Activated CD4-positive, alpha-beta memory T cell treated with anti-CD3 and anti-CD28 coated beads for 36 hours (primary cell): ENCODE measurements at regions not wholly inside any gene's neighbourhood (a gene's known extent, or its start where the extent isn't known, plus 50 kb on each side); places are given as distances from the start of the nearest gene placed in this dataset.

ENCODE experiments used
- CTCF ChIA-PET: fragments of 350-600 bp; sonication (Branson Sonifier 250); formaldehyde crosslinking; loops from one replicate; lab custom pipeline; 2021; ENCODE audit warnings: antibody characterized with exemption, inconsistent platforms; lab: Charles Lee
- POLR2A ChIA-PET: fragments of 350-600 bp; sonication (Branson Sonifier 250); formaldehyde crosslinking; loops from one replicate; lab custom pipeline; 2021; ENCODE audit warnings: antibody characterized with exemption; lab: Charles Lee
- DNase-seq: peaks from one replicate; pipeline ENCODE4 v3.0.0-alpha.2; 2020
- H3K27ac Mint-ChIP-seq: one replicate; pipeline ENCODE4 v1.8.0; 2021; ENCODE audit warnings: mixed read lengths
- H3K27me3 Mint-ChIP-seq: one replicate; pipeline ENCODE4 v1.8.0; 2021; ENCODE audit warnings: mixed read lengths
- H3K36me3 Mint-ChIP-seq: one replicate; pipeline ENCODE4 v1.8.0; 2021; ENCODE audit warnings: mixed read lengths
- H3K4me1 Mint-ChIP-seq: one replicate; pipeline ENCODE4 v1.8.0; 2021; ENCODE audit warnings: low read depth, mixed read lengths
- H3K4me3 Mint-ChIP-seq: one replicate; pipeline ENCODE4 v1.8.0; 2021; ENCODE audit warnings: mild to moderate bottlenecking, mixed read lengths
- H3K9me3 Mint-ChIP-seq: one replicate; pipeline ENCODE4 v1.8.0; 2021; ENCODE audit warnings: mixed read lengths
- intact Hi-C: fragments of 100-400 bp; cut with micrococcal nuclease; formaldehyde crosslinking; loops from one replicate; pipeline ENCODE4 v1.15.1; 2023

DNA sequence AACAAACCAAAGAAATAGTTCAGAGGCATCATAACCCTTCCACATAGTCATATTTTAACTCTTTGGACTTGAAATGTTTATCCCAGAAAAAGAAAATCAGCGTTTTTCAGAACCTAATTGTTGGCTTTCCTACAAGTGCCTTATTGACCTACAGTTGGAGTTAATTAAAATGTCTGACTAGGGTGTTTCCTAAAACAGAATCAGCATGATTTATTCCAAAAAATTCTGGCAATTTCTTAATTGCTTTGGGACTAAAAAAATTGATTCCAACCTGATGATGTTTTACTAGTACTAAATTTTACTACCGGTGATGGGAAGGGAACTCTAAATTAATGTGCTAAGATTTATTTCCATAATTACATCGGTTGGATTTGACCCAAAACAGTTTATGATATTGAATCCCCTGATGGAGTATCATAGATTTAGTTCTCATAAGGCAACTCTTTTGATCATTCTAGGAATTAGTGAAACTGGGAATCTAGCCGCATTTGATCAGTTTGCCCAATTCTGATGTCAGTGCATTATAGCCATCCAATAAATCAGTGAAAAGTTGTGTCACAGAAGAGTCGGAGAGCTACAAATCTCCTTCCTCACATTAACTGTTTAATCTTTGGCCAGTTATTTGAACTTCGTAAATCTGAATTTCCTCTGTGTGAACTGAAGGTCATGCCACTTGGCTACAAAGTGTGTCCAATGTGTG lies 134.3 kb upstream of the DSEL start:
- no peaks in the 10 kb centered on the region for H3K9me3 Mint-ChIP-seq
- POLR2A ChIA-PET: no interaction called here
- CTCF ChIA-PET: no interaction called here
- no peak overlapping the region for H3K4me3 Mint-ChIP-seq
- DNase-seq: no peak
- H3K27me3 Mint-ChIP-seq: no peaks in the 10 kb centered on the region
- H3K27ac Mint-ChIP-seq: no peak overlapping the region
- H3K36me3 Mint-ChIP-seq: no peaks in the 10 kb centered on the region
- no peaks in the 10 kb centered on the region for H3K4me1 Mint-ChIP-seq
- intact Hi-C loops: no loop called here

DNA sequence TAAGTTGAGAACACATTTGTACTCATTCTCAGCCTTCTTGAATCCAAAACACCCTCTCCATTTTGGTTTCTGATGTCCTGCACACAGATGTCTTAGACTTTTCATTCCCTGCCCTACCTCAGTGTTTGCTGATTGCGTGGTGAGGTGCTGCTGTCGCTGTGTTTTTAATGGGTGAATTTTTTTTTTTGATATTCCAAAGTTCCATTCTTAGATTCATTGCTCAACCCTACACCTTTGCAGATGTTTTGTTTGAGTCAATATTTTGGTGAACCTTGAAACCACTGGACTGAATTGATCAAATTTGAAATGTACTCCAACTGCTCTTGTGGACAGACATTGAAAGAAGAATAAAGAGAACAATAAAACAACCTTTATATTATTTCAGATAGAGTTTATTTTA lies 130.4 kb upstream of the DSEL start:
- no peak overlapping the region for H3K4me3 Mint-ChIP-seq
- H3K36me3 Mint-ChIP-seq: no peaks in the 10 kb centered on the region
- ChIA-PET POLR2A (no interaction called here), CTCF (no interaction called here)
- no peaks in the 10 kb centered on the region for H3K4me1 Mint-ChIP-seq
- no peak overlapping the region for H3K27ac Mint-ChIP-seq
- no peaks in the 10 kb centered on the region for H3K9me3 Mint-ChIP-seq
- no peaks in the 10 kb centered on the region for H3K27me3 Mint-ChIP-seq
- intact Hi-C loops: no loop called here
- no peak for DNase-seq

DNA sequence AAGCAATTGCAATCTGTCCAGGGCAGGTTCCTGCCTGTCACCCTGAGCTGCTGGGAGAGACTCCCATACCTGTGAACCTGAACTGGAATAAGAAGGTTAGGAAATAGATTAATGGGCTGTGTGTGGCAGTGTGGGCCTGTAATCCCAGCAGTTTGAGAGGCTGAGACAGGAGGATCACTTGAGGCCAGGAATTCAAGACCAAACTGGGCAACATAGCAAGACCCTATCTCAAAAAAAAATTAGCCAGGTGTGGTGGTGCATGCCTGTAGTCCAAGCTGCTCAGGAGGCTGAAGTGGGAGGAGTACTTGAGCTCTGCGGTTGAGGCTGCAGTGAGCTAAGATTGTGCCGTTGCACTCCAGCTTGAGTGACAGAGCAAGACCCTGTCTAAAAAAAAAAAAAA lies 127.7 kb upstream of the DSEL start:
- CTCF ChIA-PET: interaction anchor here (0.7 kb wide), 1 partner anchor 17 kb away, joined by 3 read pairs; no protein-coding TSS in a partner anchor
- H3K9me3 Mint-ChIP-seq: no peaks in the 10 kb centered on the region
- intact Hi-C loops: no loop called here
- H3K4me1 Mint-ChIP-seq: no peaks in the 10 kb centered on the region
- DNase-seq: no peak
- no peaks in the 10 kb centered on the region for H3K36me3 Mint-ChIP-seq
- no peaks in the 10 kb centered on the region for H3K27me3 Mint-ChIP-seq
- POLR2A ChIA-PET: no interaction called here
- no peak overlapping the region for H3K4me3 Mint-ChIP-seq
- H3K27ac Mint-ChIP-seq: no peak overlapping the region

DNA sequence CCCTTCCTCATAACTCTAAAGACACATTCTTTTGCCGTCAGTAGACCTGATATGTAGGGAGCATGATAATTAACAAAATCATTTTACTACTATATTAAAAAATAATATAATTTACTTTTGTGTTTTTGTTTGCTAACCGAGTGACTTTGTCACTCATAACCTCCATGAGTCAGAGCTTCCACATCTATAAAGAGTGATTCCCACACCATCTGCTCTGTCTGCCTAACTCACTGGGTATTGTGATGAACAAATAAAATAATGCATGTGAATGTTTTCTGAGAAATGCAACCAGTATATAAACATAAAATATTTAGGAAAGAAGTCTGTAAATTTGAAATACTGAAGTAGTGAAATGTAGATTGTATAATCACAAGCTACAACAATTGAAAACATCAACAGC lies 123.4 kb upstream of the DSEL start:
- H3K27ac Mint-ChIP-seq: no peak overlapping the region
- H3K36me3 Mint-ChIP-seq: no peaks in the 10 kb centered on the region
- H3K27me3 Mint-ChIP-seq: peaks cover 3% of the 10 kb centered on the region
- ChIA-PET POLR2A (no interaction called here), CTCF (no interaction called here)
- no peak for DNase-seq
- H3K4me1 Mint-ChIP-seq: no peaks in the 10 kb centered on the region
- intact Hi-C loops: no loop called here
- no peaks in the 10 kb centered on the region for H3K9me3 Mint-ChIP-seq
- H3K4me3 Mint-ChIP-seq: no peak overlapping the region

DNA sequence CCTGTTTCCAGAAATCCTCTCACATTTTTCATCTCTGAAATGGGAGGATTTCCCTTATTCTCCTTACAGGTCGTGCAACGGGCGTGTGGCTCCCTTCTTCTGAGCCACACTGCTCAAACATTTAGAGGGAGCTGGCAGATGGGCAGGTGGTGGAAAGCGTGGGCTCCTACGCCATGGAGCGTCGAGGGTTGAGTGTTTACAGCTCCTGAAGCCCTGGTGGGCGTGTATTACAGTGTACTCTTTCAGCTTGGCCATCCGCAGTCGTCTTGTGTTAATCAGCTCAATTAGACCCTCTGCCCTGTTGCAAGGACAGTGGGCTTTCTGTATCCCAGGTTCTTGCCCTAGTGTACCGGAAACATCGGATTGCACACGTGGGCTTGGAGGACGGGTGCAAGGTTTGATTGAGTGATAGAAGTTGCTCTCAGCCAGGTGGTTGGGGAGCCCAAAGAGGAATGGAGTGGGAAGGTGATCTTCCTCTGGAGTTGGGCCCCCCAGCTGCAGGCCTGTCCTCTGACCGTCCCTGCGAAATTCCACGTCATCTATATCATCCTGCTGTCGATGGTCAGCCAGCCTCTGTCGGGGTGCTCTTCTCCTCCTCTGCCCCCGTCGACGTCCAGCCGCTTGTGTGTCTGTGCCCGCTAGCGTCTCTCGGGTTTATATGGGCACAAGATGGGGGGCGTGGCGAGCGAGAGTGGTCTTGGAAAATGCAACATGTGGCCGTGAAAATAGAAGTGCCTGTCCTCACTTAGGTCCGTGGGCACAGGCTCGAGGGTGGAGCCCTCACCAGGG lies 120.3 kb upstream of the DSEL start:
- peaks cover 5% of the 10 kb centered on the region for H3K27me3 Mint-ChIP-seq
- H3K9me3 Mint-ChIP-seq: no peaks in the 10 kb centered on the region
- ChIA-PET CTCF (no interaction called here), POLR2A (no interaction called here)
- no peak overlapping the region for H3K27ac Mint-ChIP-seq
- no peaks in the 10 kb centered on the region for H3K4me1 Mint-ChIP-seq
- intact Hi-C loops: no loop called here
- H3K4me3 Mint-ChIP-seq: no peak overlapping the region
- DNase-seq: no peak
- no peaks in the 10 kb centered on the region for H3K36me3 Mint-ChIP-seq

DNA sequence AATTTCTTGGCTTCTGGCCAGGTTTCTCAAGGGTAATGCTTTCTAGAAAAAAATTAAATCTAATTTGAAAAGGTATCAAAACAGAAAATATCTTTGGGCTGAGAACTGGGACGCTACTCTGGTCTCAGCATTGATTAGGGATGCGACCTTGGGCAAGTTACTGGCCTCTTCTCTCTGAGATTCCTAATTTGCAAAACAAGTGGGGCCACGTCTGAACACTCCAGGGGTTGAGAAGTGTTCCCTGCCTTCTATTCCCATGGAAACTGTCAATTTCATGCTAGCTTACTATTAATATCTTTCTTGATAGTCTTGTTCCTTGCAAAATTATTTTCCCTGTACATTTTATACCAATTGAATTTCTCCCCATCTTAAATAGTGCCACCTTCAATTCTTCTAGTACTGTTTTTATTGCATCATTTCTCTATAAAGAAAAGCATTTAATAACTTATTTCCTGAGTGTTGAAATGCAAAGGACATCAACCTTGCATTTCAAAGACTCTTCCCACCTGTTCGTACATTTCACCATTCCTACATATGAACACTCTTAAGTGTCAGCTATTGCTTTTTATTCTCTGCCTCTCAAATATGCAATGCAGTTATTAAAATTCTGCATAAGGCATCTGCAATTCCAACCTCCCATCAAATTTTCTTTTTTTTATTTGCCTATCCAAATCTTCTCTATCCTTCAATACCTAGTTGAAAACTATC lies 118.3 kb upstream of the DSEL start:
- no peak overlapping the region for H3K27ac Mint-ChIP-seq
- no peaks in the 10 kb centered on the region for H3K4me1 Mint-ChIP-seq
- no peaks in the 10 kb centered on the region for H3K36me3 Mint-ChIP-seq
- intact Hi-C loops: no loop called here
- POLR2A ChIA-PET: no interaction called here
- H3K9me3 Mint-ChIP-seq: no peaks in the 10 kb centered on the region
- CTCF ChIA-PET: no interaction called here
- DNase-seq: no peak
- peaks cover 5% of the 10 kb centered on the region for H3K27me3 Mint-ChIP-seq
- no peak overlapping the region for H3K4me3 Mint-ChIP-seq

DNA sequence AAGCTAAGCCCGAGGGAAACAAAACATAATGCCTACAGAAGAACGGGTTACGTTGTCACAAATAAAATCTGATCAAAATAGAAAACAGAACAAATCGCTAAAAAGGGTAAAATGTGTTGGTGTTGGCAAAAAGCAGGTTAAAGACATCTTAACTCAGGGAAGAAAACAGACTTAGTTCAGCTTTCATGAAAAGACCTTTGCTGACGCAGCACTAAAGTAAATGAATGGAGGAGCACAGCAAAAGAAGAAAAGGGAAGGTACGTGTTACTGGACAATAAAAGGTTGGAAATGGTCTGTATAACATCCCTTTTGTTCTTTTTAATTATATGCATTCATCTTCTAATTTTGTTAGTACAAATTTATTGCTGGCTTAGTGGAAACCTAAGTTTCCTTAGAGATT lies 117.4 kb upstream of the DSEL start:
- H3K4me1 Mint-ChIP-seq: no peaks in the 10 kb centered on the region
- no peak for DNase-seq
- no peak overlapping the region for H3K27ac Mint-ChIP-seq
- H3K4me3 Mint-ChIP-seq: no peak overlapping the region
- peaks cover 5% of the 10 kb centered on the region for H3K27me3 Mint-ChIP-seq
- H3K9me3 Mint-ChIP-seq: no peaks in the 10 kb centered on the region
- CTCF ChIA-PET: no interaction called here
- H3K36me3 Mint-ChIP-seq: no peaks in the 10 kb centered on the region
- POLR2A ChIA-PET: no interaction called here
- intact Hi-C loops: no loop called here

DNA sequence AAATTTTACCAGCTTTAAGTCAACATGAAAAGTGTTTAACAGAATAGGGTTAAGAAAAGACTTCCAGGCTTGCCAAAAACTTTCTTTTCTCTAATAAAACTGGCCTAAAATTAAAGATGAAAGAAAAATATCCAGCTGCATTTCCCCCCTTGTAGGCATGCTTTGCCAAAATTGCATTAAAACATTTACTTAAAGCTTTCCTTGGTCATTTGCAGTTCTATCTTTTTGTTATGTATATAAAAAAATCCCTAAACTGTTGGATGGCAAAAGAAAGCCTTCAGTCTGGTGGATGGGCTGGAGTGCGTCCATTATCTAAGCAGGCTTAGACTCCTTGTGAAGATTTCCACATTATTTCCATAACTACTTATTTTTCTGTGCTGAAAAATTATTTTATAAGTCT lies 105.4 kb upstream of the DSEL start:
- H3K4me1 Mint-ChIP-seq: no peaks in the 10 kb centered on the region
- no peaks in the 10 kb centered on the region for H3K27me3 Mint-ChIP-seq
- H3K27ac Mint-ChIP-seq: no peak overlapping the region
- no peak for DNase-seq
- no peaks in the 10 kb centered on the region for H3K9me3 Mint-ChIP-seq
- no peaks in the 10 kb centered on the region for H3K36me3 Mint-ChIP-seq
- ChIA-PET CTCF (no interaction called here), POLR2A (no interaction called here)
- intact Hi-C loops: no loop called here
- no peak overlapping the region for H3K4me3 Mint-ChIP-seq

DNA sequence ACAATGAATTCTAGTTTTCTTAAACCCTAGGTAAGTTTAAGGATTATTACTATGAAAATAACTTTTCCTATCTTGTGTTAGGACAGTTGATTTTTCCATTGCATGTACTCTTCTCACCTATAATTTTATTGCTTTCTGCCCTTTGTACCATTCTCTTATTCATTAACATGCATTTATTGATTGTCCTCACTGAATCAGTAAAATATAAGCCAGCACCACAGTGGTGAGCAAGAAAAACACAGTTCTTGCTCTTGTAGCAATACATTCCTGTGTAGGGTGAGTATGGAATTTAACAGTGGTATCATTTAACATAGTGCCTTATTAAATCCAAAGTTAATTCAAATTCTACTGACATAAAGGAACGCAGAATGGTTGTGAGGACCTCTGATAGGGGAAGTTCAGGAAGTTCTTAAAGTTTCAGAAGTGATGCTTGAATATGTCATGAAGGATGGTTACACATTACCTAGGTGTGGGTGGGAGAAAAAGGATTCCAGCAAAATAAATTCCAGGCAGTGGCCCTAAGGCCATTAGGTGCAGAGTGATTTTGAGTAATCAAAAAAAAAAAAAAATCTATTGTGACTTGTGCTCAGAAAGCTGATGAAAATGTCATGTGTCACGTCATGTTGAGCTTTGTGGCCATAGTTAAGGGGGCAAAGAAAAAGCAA lies 104.7 kb upstream of the DSEL start:
- ChIA-PET POLR2A (no interaction called here), CTCF (no interaction called here)
- intact Hi-C loops: no loop called here
- Mint-ChIP-seq H3K27ac (no peak overlapping the region), H3K4me1 (no peaks in the 10 kb centered on the region), H3K9me3 (no peaks in the 10 kb centered on the region), H3K27me3 (no peaks in the 10 kb centered on the region), H3K4me3 (no peak overlapping the region), H3K36me3 (no peaks in the 10 kb centered on the region)
- no peak for DNase-seq

DNA sequence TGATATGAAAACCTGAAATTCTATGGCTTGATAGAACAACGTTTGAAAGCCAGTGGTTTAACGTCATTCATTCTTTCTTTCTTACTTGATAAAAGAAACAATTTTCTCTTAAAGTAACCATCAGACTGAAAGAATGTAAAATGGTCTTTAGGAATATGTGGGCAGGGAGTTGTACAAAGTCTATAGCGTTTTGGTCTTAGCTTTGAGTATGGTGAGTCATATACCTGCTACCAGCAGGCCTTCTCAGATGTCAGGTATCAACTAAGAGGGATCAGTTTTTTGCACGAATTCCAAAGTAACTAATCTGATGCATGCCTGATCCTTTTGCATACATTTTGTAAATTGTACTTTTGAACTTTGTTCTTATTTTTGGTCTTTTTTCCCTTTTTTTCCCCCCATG lies 101.5 kb upstream of the DSEL start:
- POLR2A ChIA-PET: no interaction called here
- DNase-seq: no peak
- intact Hi-C loops: no loop called here
- Mint-ChIP-seq H3K9me3 (no peaks in the 10 kb centered on the region), H3K27ac (no peak overlapping the region), H3K27me3 (no peaks in the 10 kb centered on the region), H3K4me3 (no peak overlapping the region), H3K4me1 (no peaks in the 10 kb centered on the region), H3K36me3 (no peaks in the 10 kb centered on the region)
- CTCF ChIA-PET: no interaction called here

DNA sequence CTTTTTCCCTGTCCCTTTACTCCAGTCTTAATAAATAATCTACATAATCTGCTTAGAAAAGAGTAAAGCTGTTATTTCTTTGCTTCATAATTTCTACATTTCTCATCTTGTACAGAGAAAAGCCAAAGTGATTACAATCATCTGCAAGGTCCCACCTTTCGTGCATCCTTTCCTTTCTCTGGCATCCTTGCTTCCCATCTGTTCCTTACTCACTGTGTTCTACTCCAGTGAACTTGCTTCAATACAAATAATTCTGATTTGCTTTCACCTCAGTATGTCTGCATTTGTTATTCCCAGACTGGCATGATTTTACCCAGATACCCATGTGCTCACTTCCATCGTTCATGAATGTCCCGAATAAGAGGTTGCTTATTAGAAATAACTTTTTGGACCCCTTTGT lies 99.4 kb upstream of the DSEL start:
- H3K27ac Mint-ChIP-seq: no peak overlapping the region
- H3K27me3 Mint-ChIP-seq: no peaks in the 10 kb centered on the region
- H3K4me1 Mint-ChIP-seq: no peaks in the 10 kb centered on the region
- intact Hi-C loops: no loop called here
- ChIA-PET POLR2A (no interaction called here), CTCF (no interaction called here)
- no peak overlapping the region for H3K4me3 Mint-ChIP-seq
- no peak for DNase-seq
- H3K36me3 Mint-ChIP-seq: no peaks in the 10 kb centered on the region
- H3K9me3 Mint-ChIP-seq: no peaks in the 10 kb centered on the region

DNA sequence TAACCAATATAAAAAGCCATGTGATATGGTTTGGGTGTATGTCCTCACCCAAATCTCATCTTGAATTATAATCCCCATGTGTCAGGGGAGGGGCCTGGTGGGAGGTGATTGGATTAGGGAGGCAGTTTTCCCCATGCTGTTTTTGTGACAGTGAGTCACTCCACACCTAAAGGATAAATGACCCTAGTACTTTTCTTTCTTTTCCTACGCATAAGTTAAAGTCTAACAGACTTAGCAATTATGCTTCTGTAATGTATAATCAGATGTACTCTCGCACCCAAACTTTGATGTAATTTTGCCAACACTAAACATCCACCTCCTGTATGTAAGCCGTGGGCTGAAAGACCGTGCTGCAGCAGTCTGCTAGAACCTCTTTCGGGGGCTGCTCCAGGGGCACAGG lies 97.2 kb upstream of the DSEL start:
- H3K36me3 Mint-ChIP-seq: no peaks in the 10 kb centered on the region
- intact Hi-C loops: no loop called here
- POLR2A ChIA-PET: no interaction called here
- no peak for DNase-seq
- CTCF ChIA-PET: no interaction called here
- no peak overlapping the region for H3K27ac Mint-ChIP-seq
- no peaks in the 10 kb centered on the region for H3K27me3 Mint-ChIP-seq
- H3K4me3 Mint-ChIP-seq: no peak overlapping the region
- no peaks in the 10 kb centered on the region for H3K4me1 Mint-ChIP-seq
- no peaks in the 10 kb centered on the region for H3K9me3 Mint-ChIP-seq
